GM11168 (cell line): ENCODE measurements at regions not wholly inside any gene's neighbourhood (a gene's known extent, or its start where the extent isn't known, plus 50 kb on each side); places are given as distances from the start of the nearest gene placed in this dataset.

ENCODE experiments used
- in situ Hi-C: fragments of 300-500 bp; cut with MboI; formaldehyde crosslinking; loops from one replicate; pipeline ENCODE4 v1.12.0; 2022; ENCODE audit warnings: low sequenced_read_pairs; ENCODE audit not compliant: unreplicated experiment

GRCh38 chr12:18953505-18953904, 176.0 kb upstream of the PLEKHA5 start:
- in situ Hi-C loops: no loop called here

- in situ Hi-C loops: no loop called here
Observed at GRCh38 chr12:18955594-18955993, 173.9 kb upstream of the PLEKHA5 start.

GRCh38 chr12:18965203-18965602, 164.3 kb upstream of the PLEKHA5 start:
- in situ Hi-C loops: no loop called here

GRCh38 chr12:18966954-18967353, 162.6 kb upstream of the PLEKHA5 start:
- in situ Hi-C loops: no loop called here

GRCh38 chr12:18967814-18968213, 161.7 kb upstream of the PLEKHA5 start:
- in situ Hi-C loops: no loop called here

- in situ Hi-C loops: no loop called here
Observed at GRCh38 chr12:18969512-18969911, 160.0 kb upstream of the PLEKHA5 start.

GRCh38 chr12:18970603-18971002, 158.9 kb upstream of the PLEKHA5 start:
- in situ Hi-C loops: no loop called here

GRCh38 chr12:18971932-18972331, 157.6 kb upstream of the PLEKHA5 start:
- in situ Hi-C loops: no loop called here

- in situ Hi-C loops: no loop called here
Observed at GRCh38 chr12:18975933-18976332, 153.6 kb upstream of the PLEKHA5 start.

GRCh38 chr12:18979401-18980126, 150.0 kb upstream of the PLEKHA5 start:
- in situ Hi-C loops: no loop called here

GRCh38 chr12:18981732-18982131, 147.8 kb upstream of the PLEKHA5 start:
- in situ Hi-C loops: no loop called here

GRCh38 chr12:18982226-18982949, 147.1 kb upstream of the PLEKHA5 start:
- in situ Hi-C loops: no loop called here

GRCh38 chr12:18983854-18984253, 145.7 kb upstream of the PLEKHA5 start:
- in situ Hi-C loops: no loop called here

- in situ Hi-C loops: no loop called here
Observed at GRCh38 chr12:18990856-18991255, 138.7 kb upstream of the PLEKHA5 start.

GRCh38 chr12:18992336-18992735, 137.2 kb upstream of the PLEKHA5 start:
- in situ Hi-C loops: no loop called here

- in situ Hi-C loops: no loop called here
Observed at GRCh38 chr12:18998343-18999261, 130.9 kb upstream of the PLEKHA5 start.

- in situ Hi-C loops: no loop called here
Observed at GRCh38 chr12:19000836-19001235, 128.7 kb upstream of the PLEKHA5 start.

GRCh38 chr12:19002216-19002615, 127.3 kb upstream of the PLEKHA5 start:
- in situ Hi-C loops: no loop called here

- in situ Hi-C loops: no loop called here
Observed at GRCh38 chr12:19003141-19003540, 126.4 kb upstream of the PLEKHA5 start.

- in situ Hi-C loops: no loop called here
Observed at GRCh38 chr12:19003987-19004619, 125.4 kb upstream of the PLEKHA5 start.
